Stimulated activated CD4-positive, alpha-beta T cell treated with anti-CD3 and anti-CD28 coated beads, Interleukin-2, amount 100 ng/mL, for 48 hours (primary cell): ENCODE measurements at regions not wholly inside any gene's neighbourhood (a gene's known extent, or its start where the extent isn't known, plus 50 kb on each side); places are given as distances from the start of the nearest gene placed in this dataset.
"Not testable (repeated sequence)": the region's sequence is repeated elsewhere in the genome, so short reads cannot be mapped to it uniquely, and the experiment has no call there.

Experiments used
- DNase-seq, 2 donors: peaks; one replicate each; pipeline ENCODE4 v3.0.0-alpha.2; 2020

- DNase-seq: no peak
Measured at GRCh38 chr13:110044551-110045111, 258.2 kb upstream of the IRS2 start.

- no peak for DNase-seq
Measured at GRCh38 chr13:110042253-110042950, 256.0 kb upstream of the IRS2 start.

GRCh38 chr13:110041638-110042037 is 255.3 kb upstream of the IRS2 start:
- not testable (repeated sequence) for DNase-seq

DNA sequence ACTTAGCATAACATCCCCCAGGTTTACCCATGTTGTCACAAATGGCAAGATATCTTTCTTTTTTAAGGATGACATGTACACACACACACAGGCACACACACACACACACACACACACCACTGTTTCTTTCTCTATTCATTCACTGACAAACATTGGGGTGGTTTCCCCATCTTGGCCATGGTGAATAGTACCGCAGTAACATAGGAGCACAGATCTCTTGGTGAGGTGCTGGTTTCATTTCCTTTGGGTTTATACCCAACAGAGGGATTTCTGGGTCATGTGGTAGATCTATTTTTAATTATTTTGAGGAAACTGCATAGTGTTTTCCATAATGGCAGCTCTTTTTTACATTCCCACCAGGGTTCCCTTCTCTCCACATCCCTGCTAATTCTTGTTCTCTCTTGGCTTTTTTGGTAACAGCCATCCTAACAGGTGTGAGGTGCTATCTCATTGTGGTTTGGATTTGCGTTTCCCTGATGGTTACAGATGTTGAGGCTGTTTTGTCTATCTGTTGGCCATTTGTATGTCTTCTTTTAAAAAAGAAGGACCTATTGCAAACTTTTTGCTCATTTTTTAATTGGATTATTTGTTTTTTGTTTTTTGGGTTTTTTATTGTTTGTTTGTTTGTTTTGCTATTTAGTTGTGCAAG is 251.7 kb upstream of the IRS2 start:
- DNase-seq: no peak

- DNase-seq: no peak
Measured at GRCh38 chr13:110036060-110036459, 249.7 kb upstream of the IRS2 start.

DNA sequence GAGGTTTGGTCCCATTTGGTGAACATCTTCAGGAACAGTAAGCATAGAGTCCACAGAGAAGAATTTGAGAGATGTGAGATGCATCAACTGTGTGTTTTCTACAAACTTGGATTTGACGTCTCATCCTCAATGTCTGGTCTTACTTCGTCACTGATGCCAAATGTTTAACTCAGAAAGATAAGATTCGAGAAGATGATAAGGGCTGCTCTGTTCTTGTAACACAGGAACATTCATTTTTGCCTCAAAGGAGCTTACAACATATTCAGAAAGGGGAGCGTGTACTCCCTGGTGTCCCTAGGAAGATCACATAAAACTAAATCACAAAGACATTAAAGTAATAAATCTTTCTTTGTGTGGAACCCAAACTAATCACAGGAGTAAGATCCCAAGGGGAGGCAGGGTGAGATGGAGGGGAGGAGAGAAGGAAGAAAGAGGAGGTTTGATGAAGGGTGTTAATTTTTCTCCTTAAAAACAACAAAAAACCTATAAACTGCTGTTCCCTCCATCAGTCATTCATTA is 247.7 kb upstream of the IRS2 start:
- no peak for DNase-seq

DNA sequence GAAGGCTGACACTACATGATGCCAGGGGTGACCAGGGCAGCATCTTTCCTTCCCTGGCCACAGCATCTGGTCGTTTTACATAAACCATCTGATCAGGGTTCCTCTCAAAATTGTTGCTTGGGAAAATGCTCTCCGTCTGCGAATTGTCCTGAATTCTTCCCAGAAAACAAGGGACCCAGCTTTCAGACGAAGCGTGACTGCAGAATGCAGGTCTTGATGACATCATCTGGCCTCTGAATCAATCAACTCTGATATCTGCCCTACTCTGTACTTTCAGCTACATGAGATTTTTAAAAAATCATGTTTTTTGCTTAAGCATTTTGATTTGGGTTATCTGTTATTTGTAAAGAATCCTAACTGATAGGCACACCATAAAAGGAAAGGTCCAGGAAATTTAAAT is 246.6 kb upstream of the IRS2 start:
- no peak for DNase-seq

GRCh38 chr13:110030394-110030928 is 244.1 kb upstream of the IRS2 start:
- DNase-seq: no peak

GRCh38 chr13:110028838-110029621 is 242.6 kb upstream of the IRS2 start:
- no peak for DNase-seq

GRCh38 chr13:110028311-110028710 is 241.9 kb upstream of the IRS2 start:
- DNase-seq: no peak

- no peak for DNase-seq
Measured at GRCh38 chr13:110027470-110028240, 241.3 kb upstream of the IRS2 start.

- DNase-seq: no peak
Measured at GRCh38 chr13:110024645-110024980, 238.2 kb upstream of the IRS2 start.

GRCh38 chr13:110023729-110024644 is 237.6 kb upstream of the IRS2 start:
- DNase-seq: no peak

GRCh38 chr13:110018009-110018408 is 231.6 kb upstream of the IRS2 start:
- DNase-seq: no peak

- DNase-seq: no peak
Measured at GRCh38 chr13:110017379-110017778, 231.0 kb upstream of the IRS2 start.

DNA sequence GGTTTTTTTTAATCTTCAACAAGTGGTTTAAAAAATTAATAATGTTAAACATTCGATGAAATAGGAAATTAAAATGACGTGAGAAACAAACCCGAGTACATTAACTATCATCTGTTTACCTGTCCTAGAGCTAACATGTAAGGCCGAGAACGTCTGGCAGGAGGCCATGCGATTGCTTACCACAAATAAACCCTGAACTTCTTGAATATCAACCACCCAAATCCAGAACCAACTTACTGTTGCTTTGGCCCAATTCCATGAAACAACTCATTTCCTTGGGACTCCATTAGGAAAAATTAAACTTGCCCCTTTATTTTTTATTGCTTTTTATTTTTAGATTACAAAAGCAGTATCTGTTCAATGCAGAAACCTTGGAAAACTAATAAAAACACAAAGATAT is 228.9 kb upstream of the IRS2 start:
- no peak for DNase-seq

GRCh38 chr13:110014719-110015118 is 228.3 kb upstream of the IRS2 start:
- DNase-seq: no peak

DNA sequence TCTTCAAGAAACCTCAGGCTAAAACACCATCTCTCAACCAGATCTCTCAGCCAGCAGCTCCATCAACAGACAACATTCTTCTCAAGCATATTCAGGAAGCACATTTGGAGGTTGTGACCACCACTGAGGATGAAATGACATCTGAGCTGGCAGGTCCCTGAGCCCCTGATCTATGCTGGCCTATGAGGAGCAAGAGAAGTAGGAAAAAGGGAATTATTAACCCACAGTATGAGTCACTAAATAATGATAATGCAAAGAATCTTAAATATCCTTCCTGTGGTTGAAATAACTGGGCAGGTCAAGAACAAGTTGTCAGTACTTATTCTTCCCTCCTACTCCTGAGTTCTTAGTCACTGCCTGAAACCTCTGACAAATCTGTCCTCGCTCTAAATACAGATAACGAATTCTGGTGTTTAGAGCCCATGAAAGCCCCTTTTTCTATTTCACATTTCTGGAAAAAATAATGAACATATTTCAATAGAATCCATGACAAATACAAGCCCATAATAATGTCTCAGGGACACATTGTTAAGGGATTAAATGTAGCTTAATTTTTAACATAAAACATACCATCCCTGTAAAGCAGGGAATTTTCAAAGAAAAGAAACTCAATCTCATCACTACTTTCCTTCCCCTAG is 225.8 kb upstream of the IRS2 start:
- no peak for DNase-seq

DNA sequence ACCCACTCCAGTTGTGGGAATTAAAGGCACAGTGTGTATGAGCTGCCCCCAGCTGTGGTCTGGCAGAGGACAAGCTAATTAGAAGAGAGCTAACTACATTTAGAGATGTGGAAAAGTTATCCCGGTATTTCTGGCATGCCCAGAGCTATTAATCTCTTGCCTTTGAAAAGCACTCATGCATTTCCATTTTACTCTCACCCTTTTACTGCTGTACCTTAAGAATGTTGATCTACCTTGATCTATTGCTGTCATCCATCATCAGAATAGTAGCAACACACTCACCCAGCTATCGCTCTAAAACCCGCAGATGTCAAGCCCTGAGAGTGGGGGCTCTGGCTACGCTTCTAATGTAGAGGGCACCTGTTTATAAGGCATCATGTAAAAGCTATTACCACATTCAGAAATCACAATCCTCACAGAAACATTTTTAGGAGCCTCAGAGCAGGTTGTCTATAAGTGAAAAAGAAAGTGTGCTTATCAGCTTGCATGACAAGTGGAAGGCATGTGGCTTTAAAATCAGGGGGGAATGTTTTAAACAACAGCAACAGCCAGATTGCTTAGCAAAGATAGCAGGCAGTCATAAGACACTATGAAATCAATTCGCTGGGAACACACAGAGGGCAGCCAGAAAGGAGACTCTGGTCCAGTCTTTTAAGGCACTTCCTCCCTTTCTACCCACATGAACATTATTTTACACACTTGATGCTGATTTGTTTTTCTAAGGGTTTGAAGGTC is 224.2 kb upstream of the IRS2 start:
- no peak for DNase-seq

DNA sequence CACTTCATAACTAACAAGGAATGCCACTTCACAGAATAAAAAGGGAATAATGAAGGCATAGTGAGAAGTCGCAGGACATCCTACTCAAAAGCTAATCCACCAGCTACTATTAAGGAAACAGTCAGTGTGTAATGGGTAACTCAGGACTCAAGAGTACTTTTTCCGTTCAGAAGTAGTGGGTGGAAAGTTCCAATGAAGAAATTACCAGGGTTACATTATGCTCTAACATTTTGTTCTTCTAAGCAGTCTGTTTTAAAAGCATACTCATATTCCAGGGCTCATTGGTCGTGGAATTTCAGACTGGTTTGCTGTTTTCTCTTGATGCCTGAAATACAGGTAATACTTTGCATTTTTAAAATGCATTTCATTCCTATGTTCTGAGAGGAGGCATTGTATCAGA is 222.4 kb upstream of the IRS2 start:
- no peak for DNase-seq
